ENCODE measurements at regions not wholly inside any gene's neighbourhood (a gene's known extent, or its start where the extent isn't known, plus 50 kb on each side); places are given as distances from the start of the nearest gene placed in this dataset.

DNA sequence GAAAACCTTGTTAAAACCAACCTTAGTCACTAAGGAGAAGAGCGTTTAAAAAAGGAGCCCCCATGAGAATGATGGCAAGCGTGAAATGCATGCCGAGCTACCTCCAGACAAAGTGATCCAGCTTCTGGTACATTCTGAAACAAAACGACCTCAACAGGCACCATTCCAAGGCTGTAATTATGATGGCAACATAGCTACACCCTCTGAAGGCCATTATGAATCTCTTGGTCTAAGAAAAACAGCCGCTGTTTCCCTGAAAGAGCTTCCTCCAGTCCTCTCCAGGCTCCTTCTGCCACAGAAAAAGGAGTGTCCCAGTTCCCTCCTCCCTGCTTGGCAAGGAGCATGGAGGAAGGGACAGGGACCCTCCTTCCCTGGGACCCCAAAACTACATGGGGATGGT is 50.0 kb upstream of the ABLIM1 start:
- TF ChIP-seq, protein P1, sequence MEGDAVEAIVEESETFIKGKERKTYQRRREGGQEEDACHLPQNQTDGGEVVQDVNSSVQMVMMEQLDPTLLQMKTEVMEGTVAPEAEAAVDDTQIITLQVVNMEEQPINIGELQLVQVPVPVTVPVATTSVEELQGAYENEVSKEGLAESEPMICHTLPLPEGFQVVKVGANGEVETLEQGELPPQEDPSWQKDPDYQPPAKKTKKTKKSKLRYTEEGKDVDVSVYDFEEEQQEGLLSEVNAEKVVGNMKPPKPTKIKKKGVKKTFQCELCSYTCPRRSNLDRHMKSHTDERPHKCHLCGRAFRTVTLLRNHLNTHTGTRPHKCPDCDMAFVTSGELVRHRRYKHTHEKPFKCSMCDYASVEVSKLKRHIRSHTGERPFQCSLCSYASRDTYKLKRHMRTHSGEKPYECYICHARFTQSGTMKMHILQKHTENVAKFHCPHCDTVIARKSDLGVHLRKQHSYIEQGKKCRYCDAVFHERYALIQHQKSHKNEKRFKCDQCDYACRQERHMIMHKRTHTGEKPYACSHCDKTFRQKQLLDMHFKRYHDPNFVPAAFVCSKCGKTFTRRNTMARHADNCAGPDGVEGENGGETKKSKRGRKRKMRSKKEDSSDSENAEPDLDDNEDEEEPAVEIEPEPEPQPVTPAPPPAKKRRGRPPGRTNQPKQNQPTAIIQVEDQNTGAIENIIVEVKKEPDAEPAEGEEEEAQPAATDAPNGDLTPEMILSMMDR (conservative IDR thresholded peaks at IDR 0.05; ENCODE audit: low read depth, low read length): no peak
- no peak overlapping the region for H3K4me3 ChIP-seq (ENCODE audit: low read depth, low read length)
- DNase-seq (ENCODE audit: low read depth): no peak

DNA sequence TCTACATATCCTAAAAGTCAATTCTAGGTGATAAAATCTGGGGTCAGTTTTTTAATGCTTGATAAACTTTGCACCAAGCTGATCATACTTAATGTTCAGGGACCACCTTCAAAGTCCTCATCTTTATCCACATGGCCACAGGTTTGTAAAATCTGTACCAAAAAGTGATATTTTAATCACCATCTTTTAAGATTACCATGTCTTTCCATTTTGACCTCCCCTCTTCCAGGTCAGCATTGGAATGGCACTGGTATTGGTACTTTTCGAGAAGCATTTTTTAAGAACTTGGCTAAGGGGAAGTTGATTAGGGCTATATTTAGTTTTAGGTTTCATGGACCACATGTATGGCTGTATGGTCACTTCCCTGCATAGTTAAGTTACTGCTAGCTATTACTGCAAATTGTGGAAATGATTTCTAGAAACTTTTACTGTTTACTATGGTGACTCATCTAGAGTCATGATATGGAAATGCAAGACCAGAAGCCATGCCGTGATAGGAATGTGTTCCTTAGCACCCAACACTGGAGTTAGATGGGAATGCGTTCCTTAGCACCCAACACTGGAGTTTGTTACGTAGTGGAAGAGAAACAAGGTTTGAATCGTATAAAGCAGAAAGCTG is 50.8 kb upstream of the ABLIM1 start:
- peak; percentile 75 for DNase-seq (ENCODE audit: low read depth)
- TF ChIP-seq, protein P1 (conservative IDR thresholded peaks at IDR 0.05; ENCODE audit: low read depth, low read length): no peak
- no peak overlapping the region for H3K4me3 ChIP-seq (ENCODE audit: low read depth, low read length)

DNA sequence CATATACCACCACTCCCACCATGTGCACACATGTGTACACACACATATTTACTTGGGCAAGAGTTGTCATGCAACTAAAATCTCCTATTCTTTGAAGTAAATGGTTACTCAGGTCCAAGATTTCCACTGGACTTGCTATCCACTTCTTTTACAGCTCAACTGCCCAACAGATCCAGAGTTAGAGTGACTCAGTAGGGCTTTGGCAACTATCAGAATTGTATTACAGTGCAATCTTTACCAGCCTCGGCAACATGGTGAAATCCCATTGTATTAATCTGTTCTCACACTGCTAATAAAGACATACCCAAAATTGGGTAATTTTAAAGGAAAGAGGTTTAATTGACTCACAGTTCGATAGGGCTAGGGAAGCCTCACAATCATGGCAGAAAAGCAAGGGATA is 51.9 kb upstream of the ABLIM1 start:
- TF ChIP-seq, protein P1 (conservative IDR thresholded peaks at IDR 0.05; ENCODE audit: low read depth, low read length): no peak
- DNase-seq (ENCODE audit: low read depth): no peak
- H3K4me3 ChIP-seq (ENCODE audit: low read depth, low read length): no peak overlapping the region

DNA sequence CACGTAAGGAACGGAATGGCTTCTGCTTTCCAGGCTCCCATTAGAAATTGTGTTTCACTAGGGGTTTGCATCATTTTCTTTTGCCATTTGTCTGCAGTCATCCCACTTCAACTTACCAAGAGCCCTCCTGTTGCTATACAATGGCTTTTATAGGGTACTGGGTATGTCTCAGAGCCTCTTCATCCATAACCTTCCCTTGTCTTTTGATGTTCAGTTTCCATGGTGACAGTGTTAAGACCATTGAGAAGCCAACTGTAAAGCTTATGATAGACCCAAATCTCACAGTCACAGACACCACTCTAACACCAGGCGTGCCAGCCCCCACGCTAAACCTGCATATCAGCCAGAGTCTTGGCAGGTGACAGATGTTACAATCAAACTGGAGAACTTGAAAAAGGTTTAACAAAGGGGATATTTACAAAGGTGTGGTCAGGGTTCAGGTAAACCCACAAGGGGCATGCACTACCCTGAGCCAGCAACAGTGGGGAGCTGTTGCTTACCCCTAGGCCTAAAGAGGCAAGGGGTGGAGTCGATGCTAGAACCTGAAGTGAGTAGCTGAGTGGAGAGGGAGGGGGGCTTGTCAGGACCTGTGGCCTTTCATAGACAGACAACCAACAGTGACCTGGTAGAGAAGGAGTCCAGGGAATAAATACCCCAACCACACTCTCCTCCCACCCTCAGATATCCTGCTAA is 53.2 kb upstream of the ABLIM1 start:
- DNase-seq (ENCODE audit: low read depth): no peak
- H3K4me3 ChIP-seq (ENCODE audit: low read depth, low read length): no peak overlapping the region
- TF ChIP-seq, protein P1 (conservative IDR thresholded peaks at IDR 0.05; ENCODE audit: low read depth, low read length): no peak

DNA sequence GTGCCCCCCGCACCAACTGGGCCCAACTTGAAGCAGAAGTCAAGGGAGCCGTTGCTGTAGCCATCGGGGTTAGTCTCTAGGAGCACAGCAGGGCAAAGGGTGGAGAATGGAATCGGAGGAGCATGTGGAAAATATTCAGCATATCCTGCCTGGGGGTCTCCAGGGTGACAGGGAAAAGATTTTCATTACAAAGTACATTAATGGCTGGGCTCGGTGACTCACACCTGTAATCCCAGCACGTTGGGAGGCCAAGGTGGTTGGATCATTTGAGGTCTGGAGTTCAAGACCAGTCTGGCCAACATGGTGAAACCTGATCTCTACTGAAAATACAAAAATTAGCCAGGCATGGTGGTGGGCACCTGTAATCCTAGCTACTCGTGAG is 53.8 kb upstream of the ABLIM1 start:
- H3K4me3 ChIP-seq (ENCODE audit: low read depth, low read length): no peak overlapping the region
- TF ChIP-seq, protein P1 (conservative IDR thresholded peaks at IDR 0.05; ENCODE audit: low read depth, low read length): no peak
- no peak for DNase-seq (ENCODE audit: low read depth)

DNA sequence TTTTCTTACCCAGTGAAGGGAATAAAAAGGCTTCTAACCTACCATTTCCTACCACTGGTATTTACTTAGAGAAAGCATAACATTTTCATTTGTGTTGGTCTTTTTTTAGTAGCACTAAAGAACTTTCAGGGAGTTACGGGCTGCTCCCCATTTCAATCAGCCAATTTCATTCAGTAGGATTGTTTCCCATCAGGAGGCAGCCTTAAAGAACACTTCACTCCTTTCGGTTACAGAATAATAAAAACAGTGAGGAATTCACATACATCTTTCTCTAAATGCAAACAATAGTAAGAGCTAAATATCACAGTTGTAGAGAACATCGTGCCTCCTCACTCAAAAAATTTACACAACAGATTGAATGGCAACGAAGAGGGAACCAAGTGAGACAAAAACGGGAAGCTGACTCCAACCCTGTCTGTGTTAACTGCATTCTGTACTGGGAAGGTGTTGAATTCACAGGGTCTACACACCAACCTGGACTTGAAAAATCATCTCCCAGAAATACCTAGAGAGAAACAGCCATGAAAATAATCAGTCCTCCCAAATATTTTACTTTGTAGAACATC is 55.5 kb upstream of the ABLIM1 start:
- DNase-seq (ENCODE audit: low read depth): no peak
- no peak overlapping the region for H3K4me3 ChIP-seq (ENCODE audit: low read depth, low read length)
- TF ChIP-seq, protein P1 (conservative IDR thresholded peaks at IDR 0.05; ENCODE audit: low read depth, low read length): no peak
